ENCODE measurements at regions not wholly inside any gene's neighbourhood (a gene's known extent, or its start where the extent isn't known, plus 50 kb on each side); places are given as distances from the start of the nearest gene placed in this dataset.
"Not testable (repeated sequence)": the region's sequence is repeated elsewhere in the genome, so short reads cannot be mapped to it uniquely, and the experiment has no call there.

DNA sequence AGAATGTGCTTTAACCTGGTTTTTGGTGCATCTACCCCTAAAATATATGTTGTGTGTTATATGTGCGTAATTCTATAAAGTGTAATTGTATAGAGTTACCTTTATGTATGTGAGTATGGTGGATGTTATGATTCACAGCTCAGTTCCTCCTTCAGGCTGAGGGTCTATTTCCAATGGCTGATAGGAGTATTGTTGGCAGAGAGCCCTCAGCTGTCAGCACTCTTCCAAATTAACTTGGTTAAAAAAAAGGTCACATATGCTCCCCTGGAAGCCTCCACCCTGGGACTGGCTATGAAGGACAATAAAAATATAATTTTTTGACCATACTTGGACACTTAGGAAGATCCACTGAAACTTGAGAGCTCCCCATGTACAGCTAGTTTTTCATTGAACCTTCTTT lies 250.4 kb upstream of the CDH12 start:
- H3K4me3 ChIP-seq (ENCODE audit: control insufficient read depth, low read depth, low read length), result no peak overlapping the region
- TF ChIP-seq, protein P1, sequence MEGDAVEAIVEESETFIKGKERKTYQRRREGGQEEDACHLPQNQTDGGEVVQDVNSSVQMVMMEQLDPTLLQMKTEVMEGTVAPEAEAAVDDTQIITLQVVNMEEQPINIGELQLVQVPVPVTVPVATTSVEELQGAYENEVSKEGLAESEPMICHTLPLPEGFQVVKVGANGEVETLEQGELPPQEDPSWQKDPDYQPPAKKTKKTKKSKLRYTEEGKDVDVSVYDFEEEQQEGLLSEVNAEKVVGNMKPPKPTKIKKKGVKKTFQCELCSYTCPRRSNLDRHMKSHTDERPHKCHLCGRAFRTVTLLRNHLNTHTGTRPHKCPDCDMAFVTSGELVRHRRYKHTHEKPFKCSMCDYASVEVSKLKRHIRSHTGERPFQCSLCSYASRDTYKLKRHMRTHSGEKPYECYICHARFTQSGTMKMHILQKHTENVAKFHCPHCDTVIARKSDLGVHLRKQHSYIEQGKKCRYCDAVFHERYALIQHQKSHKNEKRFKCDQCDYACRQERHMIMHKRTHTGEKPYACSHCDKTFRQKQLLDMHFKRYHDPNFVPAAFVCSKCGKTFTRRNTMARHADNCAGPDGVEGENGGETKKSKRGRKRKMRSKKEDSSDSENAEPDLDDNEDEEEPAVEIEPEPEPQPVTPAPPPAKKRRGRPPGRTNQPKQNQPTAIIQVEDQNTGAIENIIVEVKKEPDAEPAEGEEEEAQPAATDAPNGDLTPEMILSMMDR (conservative IDR thresholded peaks at IDR 0.05; ENCODE audit: control insufficient read depth, insufficient read depth, low read depth, low read length), result no peak
- no peak for DNase-seq (ENCODE audit: low read depth)

DNA sequence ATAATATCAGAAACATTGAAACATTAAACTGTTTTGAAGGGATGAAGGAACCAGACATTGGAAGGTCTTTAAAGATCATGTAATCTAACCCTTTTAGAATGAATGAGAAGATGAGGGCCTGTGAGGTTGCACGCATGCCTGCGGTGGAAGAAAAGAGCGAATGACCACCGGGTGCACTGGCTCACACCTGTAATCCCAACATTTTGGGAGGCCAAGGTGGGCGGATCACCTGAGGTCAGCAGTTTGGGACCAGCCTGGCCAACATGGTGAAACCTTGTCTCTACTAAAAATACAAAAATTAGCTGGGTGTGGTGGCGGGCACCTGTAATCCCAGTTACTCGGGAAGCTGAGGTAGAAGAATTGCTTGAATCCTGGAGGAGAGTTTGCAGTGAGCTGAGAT lies 242.3 kb upstream of the CDH12 start:
- DNase-seq (ENCODE audit: low read depth); H3K4me3 ChIP-seq (ENCODE audit: control insufficient read depth, low read depth, low read length): not testable (repeated sequence)

DNA sequence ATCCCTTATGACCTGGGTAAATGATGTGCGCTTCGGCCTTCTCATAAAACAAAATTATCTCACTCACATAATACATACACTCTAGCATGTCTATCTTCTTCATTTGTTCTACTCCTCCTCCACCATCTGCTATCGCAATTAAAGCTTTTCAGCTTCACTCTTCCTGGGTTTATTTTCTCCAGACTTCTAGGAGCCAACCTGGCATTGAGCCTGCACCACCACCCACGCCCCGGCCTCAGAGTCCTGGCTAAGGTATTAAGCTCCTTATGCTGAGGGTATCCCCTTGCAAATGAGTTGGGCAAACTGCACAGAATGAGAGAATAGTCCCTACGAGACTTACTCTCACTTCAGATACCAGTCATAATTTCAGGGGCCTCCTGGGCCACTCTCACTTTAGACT lies 236.1 kb upstream of the CDH12 start:
- TF ChIP-seq, protein P1 (conservative IDR thresholded peaks at IDR 0.05; ENCODE audit: control insufficient read depth, insufficient read depth, low read depth, low read length), result no peak
- H3K4me3 ChIP-seq (ENCODE audit: control insufficient read depth, low read depth, low read length), result no peak overlapping the region
- no peak for DNase-seq (ENCODE audit: low read depth)

DNA sequence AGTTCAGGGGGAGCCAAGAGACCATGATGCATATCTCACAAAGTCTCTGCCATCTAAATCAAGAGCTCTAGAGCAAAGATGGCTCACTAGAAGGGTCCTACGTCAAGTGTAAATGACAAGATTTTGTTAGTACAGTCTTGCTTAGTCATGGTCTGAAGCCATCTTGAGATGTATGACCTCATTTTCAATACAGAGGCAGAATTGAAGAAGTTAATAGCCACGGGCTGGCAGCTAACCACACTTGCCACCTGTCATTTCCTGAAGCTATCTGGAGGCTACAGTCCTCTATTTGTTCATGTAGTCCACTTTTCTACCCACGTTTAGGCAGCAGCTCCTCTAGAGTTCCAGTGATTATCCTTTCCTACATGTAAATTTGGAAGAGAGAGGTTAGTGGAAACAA lies 231.7 kb upstream of the CDH12 start:
- TF ChIP-seq, protein P1 (conservative IDR thresholded peaks at IDR 0.05; ENCODE audit: control insufficient read depth, insufficient read depth, low read depth, low read length), result no peak
- DNase-seq (ENCODE audit: low read depth), result no peak
- no peak overlapping the region for H3K4me3 ChIP-seq (ENCODE audit: control insufficient read depth, low read depth, low read length)

DNA sequence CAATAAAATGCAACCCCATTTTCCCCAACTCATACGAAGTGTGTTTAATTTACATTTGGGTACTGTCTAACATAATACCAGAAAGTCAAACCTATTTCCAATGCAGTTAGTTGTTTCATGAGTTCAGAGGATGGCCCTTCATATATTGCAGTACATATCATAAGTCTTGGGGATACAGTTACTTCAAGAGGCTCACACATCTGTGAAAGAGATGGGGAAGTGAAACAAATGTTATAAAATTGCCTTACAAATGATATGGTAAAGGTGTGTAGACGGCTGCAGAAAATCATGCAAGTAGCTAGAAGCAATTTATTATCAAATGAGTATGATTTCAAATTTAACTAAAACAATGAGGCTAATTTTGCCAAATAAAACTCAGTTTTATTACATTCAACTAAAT lies 219.0 kb upstream of the CDH12 start:
- no peak for DNase-seq (ENCODE audit: low read depth)
- TF ChIP-seq, protein P1 (conservative IDR thresholded peaks at IDR 0.05; ENCODE audit: control insufficient read depth, insufficient read depth, low read depth, low read length), result no peak
- H3K4me3 ChIP-seq (ENCODE audit: control insufficient read depth, low read depth, low read length), result no peak overlapping the region

DNA sequence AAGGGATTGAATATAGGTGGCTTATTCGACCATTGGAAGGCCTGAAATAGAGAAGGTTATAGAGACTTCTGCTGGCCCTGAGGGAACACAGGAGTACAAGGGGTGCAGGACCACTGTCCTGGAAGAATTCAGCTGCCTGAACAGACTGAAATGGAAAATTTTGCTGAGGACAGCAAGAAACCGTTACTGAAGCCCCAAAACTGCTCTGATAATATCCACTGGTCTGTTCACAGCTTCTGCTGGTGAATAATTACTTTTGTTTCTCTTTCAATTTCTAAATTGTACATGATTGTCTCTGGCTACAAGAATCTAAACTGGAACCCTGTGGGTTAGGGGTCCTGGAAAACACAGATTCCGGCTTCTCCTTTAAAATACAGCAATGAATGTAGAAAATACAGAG lies 218.5 kb upstream of the CDH12 start:
- no peak for DNase-seq (ENCODE audit: low read depth)
- TF ChIP-seq, protein P1 (conservative IDR thresholded peaks at IDR 0.05; ENCODE audit: control insufficient read depth, insufficient read depth, low read depth, low read length), result no peak
- no peak overlapping the region for H3K4me3 ChIP-seq (ENCODE audit: control insufficient read depth, low read depth, low read length)

DNA sequence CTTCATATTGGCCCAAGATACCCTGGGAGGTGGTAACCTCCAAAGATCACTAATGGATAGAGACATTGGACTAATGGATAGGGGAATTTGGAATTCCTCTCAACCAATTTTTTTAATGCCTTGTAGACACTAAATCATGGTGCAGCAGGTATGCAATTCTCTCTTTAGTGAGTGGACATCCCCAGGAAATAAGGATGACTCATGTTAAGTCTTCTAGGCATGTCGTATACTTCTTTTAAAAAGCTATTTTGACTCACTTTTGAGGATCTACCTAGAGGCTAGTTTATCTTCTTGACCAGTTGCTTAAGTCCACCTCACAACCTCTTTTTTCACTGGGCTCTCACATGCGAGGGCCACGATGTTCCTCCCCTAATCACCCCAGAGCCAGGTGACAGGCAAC lies 211.6 kb upstream of the CDH12 start:
- H3K4me3 ChIP-seq (ENCODE audit: control insufficient read depth, low read depth, low read length), result no peak overlapping the region
- DNase-seq (ENCODE audit: low read depth), result no peak
- TF ChIP-seq, protein P1 (conservative IDR thresholded peaks at IDR 0.05; ENCODE audit: control insufficient read depth, insufficient read depth, low read depth, low read length), result no peak
